ENCODE measurements at regions not wholly inside any gene's neighbourhood (a gene's known extent, or its start where the extent isn't known, plus 50 kb on each side); places are given as distances from the start of the nearest gene placed in this dataset.

DNA sequence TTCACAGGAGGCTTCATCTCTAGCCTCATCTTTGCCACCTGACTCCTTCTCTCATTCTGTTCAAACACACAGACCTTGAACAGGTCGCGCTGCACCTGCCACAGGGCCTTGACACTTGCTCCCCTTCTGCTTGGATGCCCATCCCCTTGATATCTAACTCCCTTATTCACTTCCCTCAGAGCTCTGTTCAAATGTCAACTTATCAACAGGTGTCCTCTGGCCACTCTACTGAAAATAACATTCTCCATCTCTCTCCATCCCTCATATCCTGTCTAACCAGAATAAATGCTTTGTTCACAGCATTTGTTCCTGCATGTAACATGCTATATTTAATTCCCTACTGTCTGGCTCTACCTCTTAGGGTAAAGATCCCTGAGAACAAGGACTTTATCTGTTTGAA lies 67.2 kb upstream of the DRD2 start:
- WGBS, 2 donors: 95 to 98% methylated on average over 2 of the region's 2 CpGs
- H3K27ac ChIP-seq: no peak overlapping the region
- no peaks in the 10 kb centered on the region for H3K36me3 ChIP-seq
- ATAC-seq (ENCODE audit: low FRiP score in 2 of 2): no peak
- TF ChIP-seq, protein P1, sequence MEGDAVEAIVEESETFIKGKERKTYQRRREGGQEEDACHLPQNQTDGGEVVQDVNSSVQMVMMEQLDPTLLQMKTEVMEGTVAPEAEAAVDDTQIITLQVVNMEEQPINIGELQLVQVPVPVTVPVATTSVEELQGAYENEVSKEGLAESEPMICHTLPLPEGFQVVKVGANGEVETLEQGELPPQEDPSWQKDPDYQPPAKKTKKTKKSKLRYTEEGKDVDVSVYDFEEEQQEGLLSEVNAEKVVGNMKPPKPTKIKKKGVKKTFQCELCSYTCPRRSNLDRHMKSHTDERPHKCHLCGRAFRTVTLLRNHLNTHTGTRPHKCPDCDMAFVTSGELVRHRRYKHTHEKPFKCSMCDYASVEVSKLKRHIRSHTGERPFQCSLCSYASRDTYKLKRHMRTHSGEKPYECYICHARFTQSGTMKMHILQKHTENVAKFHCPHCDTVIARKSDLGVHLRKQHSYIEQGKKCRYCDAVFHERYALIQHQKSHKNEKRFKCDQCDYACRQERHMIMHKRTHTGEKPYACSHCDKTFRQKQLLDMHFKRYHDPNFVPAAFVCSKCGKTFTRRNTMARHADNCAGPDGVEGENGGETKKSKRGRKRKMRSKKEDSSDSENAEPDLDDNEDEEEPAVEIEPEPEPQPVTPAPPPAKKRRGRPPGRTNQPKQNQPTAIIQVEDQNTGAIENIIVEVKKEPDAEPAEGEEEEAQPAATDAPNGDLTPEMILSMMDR (IDR thresholded peaks at IDR 0.05): no peak
- TF ChIP-seq POLR2AphosphoS5 (IDR thresholded peaks at IDR 0.05) (no peak), EP300 (IDR thresholded peaks at IDR 0.05) (no peak)
- no peaks in the 10 kb centered on the region for H3K27me3 ChIP-seq
- no peak overlapping the region for H3K4me3 ChIP-seq
- no peaks in the 10 kb centered on the region for H3K4me1 ChIP-seq
- H3K9me3 ChIP-seq: no peaks in the 10 kb centered on the region
- no peak for DNase-seq

DNA sequence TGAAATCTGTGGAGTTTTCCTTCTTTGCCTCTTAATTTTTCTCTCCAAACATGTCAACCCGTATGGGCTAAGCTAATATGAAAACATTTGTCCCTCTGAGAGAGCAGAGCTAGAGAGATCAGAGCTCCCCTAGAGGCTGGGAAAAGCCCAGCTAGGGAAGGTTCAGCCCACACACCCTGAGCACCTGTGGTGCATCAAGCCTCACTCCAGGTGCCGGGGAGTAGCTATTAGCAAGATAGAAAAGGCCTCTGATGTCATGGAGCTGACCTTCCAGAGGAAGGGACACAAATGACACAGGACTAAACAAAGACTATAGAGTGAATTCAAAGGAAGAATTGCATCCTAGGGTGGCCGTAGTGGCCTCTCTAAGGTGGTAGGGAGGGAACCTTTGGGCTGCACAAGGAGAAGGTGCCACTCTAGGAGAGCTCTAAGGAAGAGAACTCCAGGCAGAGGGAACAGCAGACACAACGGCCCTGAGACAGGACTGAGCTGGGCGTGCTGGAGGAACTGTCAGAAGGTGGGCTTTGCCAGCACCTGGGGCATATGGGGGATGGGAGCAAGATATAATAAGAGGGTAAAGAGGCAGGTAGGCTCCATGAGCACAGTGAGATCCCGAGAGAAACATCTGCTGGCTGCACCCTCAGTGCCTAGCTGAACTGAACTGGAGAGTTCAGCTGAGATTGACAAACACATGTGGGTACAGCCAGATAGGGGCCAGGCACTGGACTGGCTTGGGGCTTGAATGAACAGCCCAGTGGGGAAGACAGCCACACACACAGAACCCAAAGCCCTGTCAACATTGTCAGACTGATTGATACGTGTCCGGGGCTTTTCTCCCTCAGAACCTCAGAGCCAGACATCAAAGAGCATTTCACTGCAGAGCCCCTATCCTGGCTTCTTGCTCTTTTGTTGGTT lies 65.5 kb upstream of the DRD2 start:
- H3K9me3 ChIP-seq: no peaks in the 10 kb centered on the region
- H3K4me3 ChIP-seq: no peak overlapping the region
- DNase-seq: no peak
- H3K36me3 ChIP-seq: no peaks in the 10 kb centered on the region
- no peaks in the 10 kb centered on the region for H3K4me1 ChIP-seq
- 70 to 75% methylated on average over 8 of the region's 8 CpGs for WGBS, 2 donors
- no peak for ATAC-seq (ENCODE audit: low FRiP score in 2 of 2)
- TF ChIP-seq, protein P1 (IDR thresholded peaks at IDR 0.05): no peak
- TF ChIP-seq POLR2AphosphoS5 (IDR thresholded peaks at IDR 0.05) (no peak), EP300 (IDR thresholded peaks at IDR 0.05) (no peak), POLR2A (IDR thresholded peaks at IDR 0.05) (no peak)
- H3K27me3 ChIP-seq: no peaks in the 10 kb centered on the region
- no peak overlapping the region for H3K27ac ChIP-seq

DNA sequence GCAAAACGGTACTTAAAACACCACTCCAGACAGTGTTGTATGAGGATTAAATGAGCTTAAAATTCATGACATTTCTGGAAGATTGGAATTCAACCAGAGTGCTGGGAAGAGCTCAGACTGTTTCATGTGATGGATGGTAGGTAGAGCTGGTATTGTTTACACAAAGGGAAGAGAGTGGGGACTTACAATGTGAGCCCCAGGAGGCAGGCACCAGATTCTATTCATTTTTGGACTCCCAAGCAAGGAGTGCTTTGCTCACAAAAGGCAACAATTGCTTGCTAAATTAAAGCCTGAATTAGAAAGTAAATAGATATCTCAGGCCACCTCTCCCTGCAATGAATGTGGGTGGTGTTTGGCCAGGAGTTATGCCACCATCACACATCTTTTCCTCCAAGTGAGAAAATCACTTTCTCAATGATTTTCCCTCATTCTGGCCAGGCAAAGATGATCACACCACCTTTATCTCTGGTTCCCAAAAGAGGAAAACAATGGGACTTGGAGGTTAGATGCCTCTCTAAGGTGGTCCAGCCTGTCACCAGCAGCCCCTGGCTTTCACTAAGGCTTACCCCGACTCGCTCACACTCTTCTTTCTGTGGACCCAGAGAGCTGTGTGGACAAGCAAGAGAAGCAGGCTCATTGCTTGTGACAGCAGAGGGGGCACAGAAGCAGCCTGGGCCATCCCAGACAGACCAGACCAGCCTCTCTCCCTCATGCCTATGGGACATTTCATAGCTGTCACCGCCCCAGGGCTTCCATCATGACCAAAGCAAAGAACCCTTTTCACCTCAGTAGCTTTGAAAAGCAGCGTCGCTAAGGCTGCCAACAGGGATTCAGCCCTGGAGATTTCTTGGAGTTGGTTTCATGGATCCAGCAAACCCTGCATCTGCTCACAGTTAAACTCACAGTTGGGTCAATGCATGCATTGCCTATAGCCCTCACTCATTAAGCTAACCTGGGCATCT lies 63.5 kb upstream of the DRD2 start:
- WGBS, 2 donors: 74 to 79% methylated on average over 4 to 6 of the region's 6 CpGs
- Histone ChIP-seq H3K36me3 (no peaks in the 10 kb centered on the region), H3K27me3 (no peaks in the 10 kb centered on the region), H3K27ac (no peak overlapping the region), H3K4me1 (no peaks in the 10 kb centered on the region), H3K4me3 (no peak overlapping the region), H3K9me3 (no peaks in the 10 kb centered on the region)
- no peak for TF ChIP-seq EP300 (IDR thresholded peaks at IDR 0.05)
- TF ChIP-seq, protein P1 (IDR thresholded peaks at IDR 0.05): no peak
- no peak for TF ChIP-seq POLR2A (IDR thresholded peaks at IDR 0.05)
- no peak for TF ChIP-seq POLR2AphosphoS5 (IDR thresholded peaks at IDR 0.05)
- ATAC-seq (ENCODE audit: low FRiP score in 2 of 2): peak in 1 of 2 donors; percentile 26
- DNase-seq: no peak

DNA sequence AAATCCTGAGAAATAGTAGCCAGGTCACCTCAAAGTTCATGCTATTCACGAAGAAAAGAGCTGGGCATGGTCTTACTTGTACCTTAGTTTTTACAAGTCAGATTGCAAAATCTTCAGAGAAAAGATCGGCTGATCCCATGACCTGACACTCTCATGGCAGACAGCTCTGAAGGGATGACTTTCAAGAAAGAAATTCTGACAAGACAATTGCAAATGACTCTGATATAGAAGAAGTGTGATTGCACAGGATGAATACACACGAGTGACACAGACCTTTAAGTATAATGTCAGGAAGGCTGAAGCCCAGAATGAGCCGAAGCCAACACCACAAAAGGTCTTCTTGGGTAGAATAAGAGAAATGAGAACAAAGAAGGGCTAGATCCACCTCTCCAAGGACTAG lies 59.4 kb upstream of the DRD2 start:
- no peak overlapping the region for H3K27ac ChIP-seq
- H3K36me3 ChIP-seq: no peaks in the 10 kb centered on the region
- no peaks in the 10 kb centered on the region for H3K9me3 ChIP-seq
- H3K4me3 ChIP-seq: no peak overlapping the region
- H3K4me1 ChIP-seq: no peaks in the 10 kb centered on the region
- TF ChIP-seq, protein P1 (IDR thresholded peaks at IDR 0.05): no peak
- TF ChIP-seq EP300 (IDR thresholded peaks at IDR 0.05): no peak
- TF ChIP-seq POLR2A (IDR thresholded peaks at IDR 0.05): no peak
- TF ChIP-seq POLR2AphosphoS5 (IDR thresholded peaks at IDR 0.05): no peak
- no peaks in the 10 kb centered on the region for H3K27me3 ChIP-seq
- no peak for DNase-seq
- 52 to 56% methylated on average over 4 of the region's 4 CpGs for WGBS, 2 donors
- no peak for ATAC-seq (ENCODE audit: low FRiP score in 2 of 2)

Data from upper lobe of left lung (tissue), 6 donors.